HAP-1 (cell line): ENCODE measurements at regions not wholly inside any gene's neighbourhood (a gene's known extent, or its start where the extent isn't known, plus 50 kb on each side); places are given as distances from the start of the nearest gene placed in this dataset.
A peak's percentile ranks its signal among the peaks of the same experiment; 100 is the strongest.

ENCODE experiments used
- DNase-seq, 2 experiments: peaks; one replicate each; pipeline ENCODE4 v3.0.0-alpha.2; 2016 to 2020; ENCODE audit warnings: low spot score in 2 of 2
- H3K27me3 ChIP-seq: fragments of 250-450 bp; sonication (Bioruptor Pico); 2 replicates; pipeline ENCODE4 v1.5.1; 2020; ENCODE audit warnings: low read depth, mild to moderate bottlenecking, moderate library complexity
- H3K36me3 ChIP-seq: fragments of 250-450 bp; sonication (Bioruptor Pico); replicated peaks from 2 replicates; pipeline ENCODE4 v1.5.1; 2020; ENCODE audit warnings: mild to moderate bottlenecking
- H3K4me1 ChIP-seq: fragments of 250-450 bp; sonication (Bioruptor Pico); 2 replicates; pipeline ENCODE4 v1.5.1; 2020; ENCODE audit warnings: mild to moderate bottlenecking
- H3K4me3 ChIP-seq: fragments of 250-450 bp; sonication (Bioruptor Pico); 2 replicates; pipeline ENCODE4 v1.5.1; 2020; ENCODE audit warnings: mild to moderate bottlenecking, moderate library complexity
- H3K9me3 ChIP-seq: fragments of 250-450 bp; sonication (Bioruptor Pico); 2 replicates; pipeline ENCODE4 v1.5.1; 2020; ENCODE audit warnings: mild to moderate bottlenecking, moderate library complexity
- in situ Hi-C: fragments of 300-500 bp; cut with MboI; formaldehyde crosslinking; loops from 3 replicates; pipeline ENCODE4 v1.14.3; 2020; ENCODE audit warnings: low sequenced_read_pairs, inconsistent platforms, mixed read lengths

GRCh38 chr12:108462686-108463085, 52.4 kb upstream of the FICD start:
- Histone ChIP-seq H3K27me3 (peaks cover 9% of the 10 kb centered on the region; the same call in 1 of the 2 replicates), H3K9me3 (no peaks in the 10 kb centered on the region), H3K4me1 (no peaks in the 10 kb centered on the region), H3K36me3 (no peaks in the 10 kb centered on the region), H3K4me3 (no peak overlapping the region)
- in situ Hi-C loops: no loop called here
- DNase-seq: no peak

- no peak for DNase-seq
- Histone ChIP-seq H3K4me3 (no peak overlapping the region), H3K36me3 (no peaks in the 10 kb centered on the region), H3K9me3 (no peaks in the 10 kb centered on the region), H3K27me3 (peaks cover 9% of the 10 kb centered on the region; the same call in 1 of the 2 replicates), H3K4me1 (no peaks in the 10 kb centered on the region)
- in situ Hi-C loops: no loop called here
Measured at GRCh38 chr12:108461058-108461660, 53.9 kb upstream of the FICD start.

GRCh38 chr12:108459149-108459548, 55.9 kb upstream of the FICD start:
- in situ Hi-C loops: no loop called here

GRCh38 chr12:108457734-108458361, 57.2 kb upstream of the FICD start:
- Histone ChIP-seq H3K36me3 (no peaks in the 10 kb centered on the region), H3K4me3 (no peak overlapping the region), H3K9me3 (no peaks in the 10 kb centered on the region), H3K4me1 (no peaks in the 10 kb centered on the region), H3K27me3 (peaks cover 12% of the 10 kb centered on the region; the same call in 1 of the 2 replicates)
- DNase-seq: no peak
- in situ Hi-C loops: no loop called here

More at GRCh38 chr12:108459149-108459548, 55.9 kb upstream of the FICD start:
- Histone ChIP-seq H3K4me3 (no peak overlapping the region), H3K4me1 (no peaks in the 10 kb centered on the region), H3K36me3 (no peaks in the 10 kb centered on the region), H3K9me3 (no peaks in the 10 kb centered on the region), H3K27me3 (peaks cover 12% of the 10 kb centered on the region; the same call in 1 of the 2 replicates)
- no peak for DNase-seq

GRCh38 chr12:108457006-108457733, 57.9 kb upstream of the FICD start:
- Histone ChIP-seq H3K36me3 (no peaks in the 10 kb centered on the region), H3K4me3 (no peak overlapping the region), H3K27me3 (peaks cover 12% of the 10 kb centered on the region; the same call in 1 of the 2 replicates), H3K9me3 (no peaks in the 10 kb centered on the region), H3K4me1 (no peaks in the 10 kb centered on the region)
- in situ Hi-C loops: no loop called here
- DNase-seq: peak; percentile 26 to 49

- Histone ChIP-seq H3K9me3 (no peaks in the 10 kb centered on the region), H3K36me3 (no peaks in the 10 kb centered on the region), H3K4me1 (no peaks in the 10 kb centered on the region), H3K4me3 (no peak overlapping the region), H3K27me3 (peaks cover 3% of the 10 kb centered on the region; the same call in 1 of the 2 replicates)
- in situ Hi-C loops: no loop called here
- no peak for DNase-seq
Measured at GRCh38 chr12:108455706-108456105, 59.4 kb upstream of the FICD start.

- H3K36me3 ChIP-seq: no peaks in the 10 kb centered on the region
- in situ Hi-C loops: no loop called here
- H3K4me1 ChIP-seq: no peaks in the 10 kb centered on the region
- no peak for DNase-seq
- H3K4me3 ChIP-seq: no peak overlapping the region
- H3K9me3 ChIP-seq: no peaks in the 10 kb centered on the region
- H3K27me3 ChIP-seq: 0 out of 2 replicates have a peak, but pooled peaks cover 2% of the 10 kb centered on the region
Measured at GRCh38 chr12:108454539-108455139, 60.4 kb upstream of the FICD start.

GRCh38 chr12:108449478-108449877, 65.6 kb upstream of the FICD start:
- H3K4me1 ChIP-seq: no peaks in the 10 kb centered on the region
- H3K36me3 ChIP-seq: no peaks in the 10 kb centered on the region
- H3K27me3 ChIP-seq: no peaks in the 10 kb centered on the region
- no peaks in the 10 kb centered on the region for H3K9me3 ChIP-seq
- DNase-seq: no peak
- in situ Hi-C loops: no loop called here
- H3K4me3 ChIP-seq: no peak overlapping the region

- DNase-seq: no peak
- H3K36me3 ChIP-seq: no peaks in the 10 kb centered on the region
- in situ Hi-C loops: no loop called here
- H3K4me1 ChIP-seq: no peaks in the 10 kb centered on the region
- no peaks in the 10 kb centered on the region for H3K9me3 ChIP-seq
- no peaks in the 10 kb centered on the region for H3K27me3 ChIP-seq
- H3K4me3 ChIP-seq: no peak overlapping the region
Measured at GRCh38 chr12:108448246-108448645, 66.8 kb upstream of the FICD start.

- Histone ChIP-seq H3K27me3 (no peaks in the 10 kb centered on the region), H3K4me3 (no peak overlapping the region), H3K9me3 (no peaks in the 10 kb centered on the region), H3K36me3 (no peaks in the 10 kb centered on the region), H3K4me1 (no peaks in the 10 kb centered on the region)
- in situ Hi-C loops: no loop called here
- no peak for DNase-seq
Measured at GRCh38 chr12:108447168-108447832, 67.8 kb upstream of the FICD start.

- Histone ChIP-seq H3K27me3 (no peaks in the 10 kb centered on the region), H3K4me1 (no peaks in the 10 kb centered on the region), H3K9me3 (no peaks in the 10 kb centered on the region), H3K36me3 (no peaks in the 10 kb centered on the region), H3K4me3 (no peak overlapping the region)
- DNase-seq: no peak
- in situ Hi-C loops: no loop called here
Measured at GRCh38 chr12:108446766-108447165, 68.3 kb upstream of the FICD start.

GRCh38 chr12:108442910-108443309, 72.2 kb upstream of the FICD start:
- Histone ChIP-seq H3K36me3 (no peaks in the 10 kb centered on the region), H3K4me3 (no peak overlapping the region), H3K27me3 (no peaks in the 10 kb centered on the region), H3K4me1 (no peaks in the 10 kb centered on the region), H3K9me3 (no peaks in the 10 kb centered on the region)
- DNase-seq: no peak
- in situ Hi-C loops: no loop called here

GRCh38 chr12:108442067-108442466, 73.0 kb upstream of the FICD start:
- DNase-seq: peak; percentile 10 to 29
- Histone ChIP-seq H3K4me1 (no peaks in the 10 kb centered on the region), H3K4me3 (no peak overlapping the region), H3K9me3 (no peaks in the 10 kb centered on the region), H3K27me3 (no peaks in the 10 kb centered on the region), H3K36me3 (no peaks in the 10 kb centered on the region)
- in situ Hi-C loops: no loop called here
